ENCODE measurements at regions not wholly inside any gene's neighbourhood (a gene's known extent, or its start where the extent isn't known, plus 50 kb on each side); places are given as distances from the start of the nearest gene placed in this dataset.
A peak's percentile ranks its signal among the peaks of the same experiment; 100 is the strongest.

DNA sequence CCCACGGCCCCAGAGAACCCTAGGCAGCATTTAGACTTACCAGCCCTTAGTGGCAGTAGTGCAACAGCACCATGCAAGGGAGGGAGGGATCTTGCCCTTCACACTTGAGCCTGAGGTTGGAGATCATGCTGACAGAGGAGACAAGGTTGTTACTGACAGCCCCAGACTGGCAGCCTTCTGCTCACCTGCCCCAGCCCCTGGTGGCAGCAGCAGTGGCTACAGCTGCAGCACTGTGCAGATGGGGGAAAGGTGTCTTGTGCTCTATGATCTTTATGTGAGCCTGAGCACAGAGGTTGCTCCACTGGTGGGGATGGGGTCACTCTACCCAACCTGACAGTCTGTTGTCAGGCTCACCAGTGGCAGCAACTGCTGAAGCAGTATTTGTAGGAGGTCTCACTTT lies 501.2 kb upstream of the LRRTM4 start:
- peak; percentile 1 for DNase-seq (ENCODE audit: low spot score)

DNA sequence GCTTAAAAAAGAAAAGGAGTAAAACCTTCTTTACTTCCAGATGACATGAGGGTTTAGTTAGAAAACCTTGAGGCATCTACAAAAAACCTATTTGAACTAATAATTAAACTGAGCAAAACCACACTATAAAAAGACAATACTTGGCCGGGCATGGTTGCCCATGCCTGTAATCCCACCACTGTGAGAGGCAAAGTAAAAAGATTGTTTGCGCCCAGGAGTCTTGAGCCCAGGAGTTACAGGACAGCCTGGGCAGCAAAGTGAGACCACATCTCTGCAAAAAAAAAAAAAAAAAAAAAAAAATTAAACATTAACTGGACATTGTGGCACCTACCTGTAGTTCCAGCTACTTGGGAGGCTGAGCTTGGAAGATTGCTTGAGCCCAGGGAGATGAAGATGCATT lies 502.8 kb upstream of the LRRTM4 start:
- DNase-seq (ENCODE audit: low spot score) = no peak

DNA sequence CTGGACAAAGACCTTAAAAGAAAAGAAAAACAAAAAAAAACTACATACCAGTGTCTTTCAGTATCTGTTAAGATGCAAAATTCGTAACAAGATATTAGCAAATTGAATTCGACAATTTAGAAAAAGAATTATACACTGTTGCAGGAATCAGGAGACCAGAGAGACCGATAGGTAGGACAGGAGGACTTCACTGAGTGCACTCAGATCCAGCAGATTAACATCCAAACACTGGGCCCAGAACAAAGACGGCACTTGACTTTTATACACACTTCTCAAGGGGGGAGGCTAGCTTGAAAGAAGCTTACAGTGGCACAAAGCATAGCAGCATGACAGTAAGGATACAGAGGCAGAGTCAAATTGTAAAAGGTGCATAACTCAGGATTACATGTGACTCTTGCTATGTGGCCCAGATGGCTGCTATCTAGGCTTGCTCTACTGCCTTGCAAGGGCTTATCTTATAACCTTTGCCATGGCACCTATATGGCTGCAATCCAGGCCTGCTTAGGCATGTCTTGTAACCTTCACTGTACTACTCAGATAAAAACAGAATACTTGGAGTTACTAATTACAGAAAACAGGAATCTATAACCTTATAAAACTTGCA lies 507.3 kb upstream of the LRRTM4 start:
- DNase-seq (ENCODE audit: low spot score) = no peak

DNA sequence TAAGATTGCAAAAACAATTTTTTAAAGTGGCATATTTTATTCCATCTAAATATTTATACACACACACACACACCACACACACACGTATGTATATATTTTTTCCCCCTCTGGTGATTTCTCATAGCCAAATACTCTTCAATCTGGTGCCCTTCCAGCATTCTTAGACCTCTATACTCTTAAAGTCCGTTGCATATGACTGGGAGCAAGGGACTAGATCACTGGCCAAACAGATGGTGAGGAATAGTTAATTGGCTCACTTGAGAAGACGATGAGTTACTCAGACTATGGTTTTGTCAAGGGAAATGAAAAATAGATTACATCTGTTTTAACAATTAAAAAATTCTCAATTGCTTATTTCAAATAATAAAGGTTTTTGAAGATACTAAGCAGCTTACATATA lies 512.5 kb upstream of the LRRTM4 start:
- no peak for DNase-seq (ENCODE audit: low spot score)

DNA sequence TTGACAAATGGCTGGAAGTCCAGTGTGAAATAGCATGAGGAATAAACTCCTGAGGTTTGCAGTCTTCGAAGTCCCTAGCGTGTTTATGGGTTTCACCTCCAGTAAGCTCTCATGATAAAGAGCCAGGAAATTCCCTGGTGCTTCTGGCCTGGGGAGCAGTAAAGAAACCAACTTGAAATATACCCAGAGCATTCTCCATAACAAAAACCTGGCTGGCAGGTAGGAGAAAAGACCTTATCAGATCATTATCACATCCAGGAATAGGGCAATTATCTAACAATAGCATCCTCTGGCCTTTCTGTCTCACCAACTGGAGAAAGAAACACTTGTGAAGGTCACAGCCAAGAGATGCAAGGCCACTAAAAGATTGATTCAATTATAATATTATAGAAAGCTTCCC lies 513.6 kb upstream of the LRRTM4 start:
- no peak for DNase-seq (ENCODE audit: low spot score)

DNA sequence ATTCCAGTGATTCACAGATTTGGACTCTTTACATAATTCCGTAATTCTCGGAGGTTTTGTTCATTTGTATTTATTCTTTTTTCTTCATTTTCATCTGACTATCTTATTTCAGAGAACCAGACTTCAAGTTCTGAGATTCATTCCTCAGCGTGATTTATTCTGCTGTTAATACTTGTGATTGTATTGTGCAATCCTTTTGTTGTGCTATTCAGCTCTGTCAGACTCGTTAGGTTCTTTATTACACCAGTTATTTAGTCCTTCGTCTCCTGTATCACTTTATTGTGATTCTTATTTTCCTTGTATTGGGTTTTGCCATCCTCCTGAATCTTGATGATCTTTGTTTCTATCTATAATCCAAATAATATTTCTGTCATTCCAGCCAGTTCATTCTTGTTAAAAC lies 529.3 kb upstream of the LRRTM4 start:
- DNase-seq (ENCODE audit: low spot score) = no peak

DNA sequence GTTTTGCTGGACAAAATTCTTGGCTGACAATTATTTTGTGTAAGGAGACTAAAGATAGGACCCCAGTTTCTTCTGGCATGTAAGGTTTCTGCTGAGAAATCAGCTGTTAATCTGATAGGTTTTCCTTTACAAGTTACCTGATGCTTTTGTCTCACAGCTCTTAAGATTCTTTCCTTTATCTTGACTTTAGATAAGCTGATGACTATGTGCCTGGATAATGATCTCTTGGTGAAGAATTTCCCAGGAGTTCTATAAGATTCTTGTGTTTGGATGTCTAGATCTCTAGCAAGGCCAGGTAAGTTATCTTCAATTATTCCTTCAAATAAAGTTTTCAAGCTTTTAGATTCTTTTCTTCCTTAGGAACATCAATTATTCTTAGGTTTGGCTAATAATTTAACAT lies 534.8 kb upstream of the LRRTM4 start:
- no peak for DNase-seq (ENCODE audit: low spot score)

DNA sequence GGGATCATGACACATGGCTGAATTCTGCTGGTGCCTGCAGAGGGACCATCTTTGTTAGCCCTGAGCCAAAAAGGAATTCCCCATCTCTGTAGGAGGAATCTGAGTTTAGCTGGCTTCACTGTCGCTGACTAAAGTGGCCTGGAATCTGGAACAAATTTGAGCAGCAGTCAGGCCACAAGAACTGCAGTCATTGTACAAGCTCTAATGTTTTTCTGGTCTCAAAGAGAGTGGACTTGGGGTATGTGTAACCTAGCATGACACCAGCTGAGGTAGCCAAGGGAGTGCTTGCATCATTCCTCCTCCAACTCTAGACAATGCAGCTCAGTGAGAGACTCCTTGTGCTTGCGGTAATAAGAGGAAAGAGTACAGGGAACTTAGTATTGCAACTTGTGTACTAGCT lies 539.1 kb upstream of the LRRTM4 start:
- DNase-seq (ENCODE audit: low spot score) = no peak

DNA sequence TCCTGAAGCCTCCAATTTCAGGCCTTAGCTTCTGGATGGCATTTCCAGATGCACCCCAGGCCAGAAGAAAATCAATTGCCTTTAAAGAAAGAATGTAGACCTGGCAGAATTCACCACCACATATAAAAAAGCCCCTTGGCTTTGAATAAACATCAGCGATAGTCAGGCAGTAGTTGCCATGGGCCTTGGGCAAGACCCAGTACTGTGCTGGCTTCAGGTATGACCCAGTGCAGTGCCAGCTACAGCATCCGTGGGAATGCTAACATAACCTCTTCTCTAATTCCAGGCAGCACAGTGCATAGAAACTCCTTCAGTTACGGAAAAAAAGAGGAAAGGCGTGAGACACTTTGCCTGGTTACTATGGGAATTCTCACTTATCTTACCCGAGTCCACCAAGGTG lies 539.6 kb upstream of the LRRTM4 start:
- no peak for DNase-seq (ENCODE audit: low spot score)

DNA sequence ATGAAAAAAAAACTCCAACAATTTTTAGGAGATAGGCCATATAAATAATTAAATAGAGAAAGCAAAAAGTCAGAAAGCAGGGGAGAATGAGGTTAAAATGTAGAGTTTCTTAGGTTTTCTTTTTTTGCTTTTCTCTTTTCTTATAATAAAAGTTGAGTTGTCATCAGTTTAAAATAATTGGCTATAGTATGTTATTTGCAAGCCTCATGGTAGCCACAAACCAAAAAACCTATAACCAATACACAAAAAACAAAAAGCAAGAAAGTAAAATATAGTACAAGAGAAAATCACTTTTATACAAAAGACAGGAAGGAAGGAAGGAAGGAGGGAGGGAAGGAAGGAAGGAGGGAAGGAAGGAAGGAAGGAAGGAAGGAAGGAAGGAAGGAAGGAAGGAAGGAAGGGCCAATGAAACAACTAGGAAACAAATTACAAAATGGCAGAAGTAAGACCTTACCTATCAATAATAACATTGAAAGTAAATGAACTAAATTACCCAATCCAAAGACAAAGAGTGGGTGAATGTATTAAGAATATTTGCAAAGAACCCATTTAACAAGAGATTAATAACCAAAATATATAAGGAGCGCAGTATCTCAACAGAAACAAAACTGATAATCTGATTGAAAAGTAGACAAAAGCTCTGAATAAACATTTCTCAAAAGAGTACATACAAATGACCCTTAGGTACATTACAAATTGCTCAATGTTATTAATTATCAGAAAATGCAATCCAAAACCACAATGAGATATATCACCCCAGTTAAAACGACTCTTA lies 541.3 kb upstream of the LRRTM4 start:
- DNase-seq (ENCODE audit: low spot score) = no peak

DNA sequence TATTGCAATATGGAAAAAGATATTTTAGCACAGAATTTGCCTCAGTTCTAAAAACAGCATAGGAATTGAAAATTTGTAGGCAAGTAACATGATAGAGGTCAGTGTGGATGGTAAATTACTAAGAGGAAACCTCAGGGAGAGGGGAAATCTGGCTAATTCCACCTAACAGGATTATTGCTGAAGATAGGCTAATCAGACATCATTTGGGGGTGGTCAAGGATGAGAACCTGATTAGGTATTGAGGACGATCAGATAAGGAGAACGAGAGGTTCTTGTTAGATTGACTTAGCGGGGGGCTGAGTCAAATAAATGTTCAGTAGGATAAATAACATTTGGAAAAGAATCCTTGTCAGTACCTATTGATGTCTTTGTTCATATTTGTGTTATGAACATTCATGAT lies 543.2 kb upstream of the LRRTM4 start:
- DNase-seq (ENCODE audit: low spot score) = no peak

DNA sequence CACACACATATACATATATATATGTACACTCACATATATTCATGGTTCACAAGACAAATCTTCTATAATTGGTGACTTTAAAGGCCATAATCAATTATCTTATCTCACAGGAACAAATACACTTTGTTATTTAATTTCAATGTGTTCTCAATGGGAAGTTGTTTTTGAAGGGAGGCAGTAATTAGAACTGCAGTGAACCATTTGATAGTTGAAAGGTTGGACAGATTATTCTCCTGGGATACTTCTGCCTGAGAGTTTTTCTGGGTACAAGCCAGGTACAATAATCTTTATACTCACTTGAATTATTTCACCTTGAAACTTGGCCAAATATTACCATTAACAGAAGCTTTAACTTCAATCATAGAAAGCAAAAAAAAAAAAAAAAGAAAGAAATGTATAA lies 546.6 kb upstream of the LRRTM4 start:
- no peak for DNase-seq (ENCODE audit: low spot score)

DNA sequence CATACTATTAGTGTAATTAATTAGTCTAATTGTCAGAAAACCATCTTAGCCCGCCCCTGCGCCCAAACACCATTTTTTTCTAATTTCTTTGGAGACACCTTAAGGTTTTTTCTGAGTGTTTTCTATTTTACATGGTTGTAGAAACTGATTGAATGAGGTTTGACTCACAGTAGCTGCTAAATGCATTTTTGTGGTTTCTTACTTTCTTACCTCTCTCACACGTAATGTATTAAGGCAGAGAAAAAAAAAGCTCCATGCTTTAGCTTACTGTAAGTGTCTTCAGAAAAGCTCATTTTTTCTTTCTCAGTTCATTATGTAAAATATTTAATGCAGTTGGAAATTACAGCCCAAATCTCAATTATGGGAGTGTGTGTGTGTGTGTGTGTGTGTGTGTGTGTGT lies 548.5 kb upstream of the LRRTM4 start:
- DNase-seq (ENCODE audit: low spot score) = no peak

DNA sequence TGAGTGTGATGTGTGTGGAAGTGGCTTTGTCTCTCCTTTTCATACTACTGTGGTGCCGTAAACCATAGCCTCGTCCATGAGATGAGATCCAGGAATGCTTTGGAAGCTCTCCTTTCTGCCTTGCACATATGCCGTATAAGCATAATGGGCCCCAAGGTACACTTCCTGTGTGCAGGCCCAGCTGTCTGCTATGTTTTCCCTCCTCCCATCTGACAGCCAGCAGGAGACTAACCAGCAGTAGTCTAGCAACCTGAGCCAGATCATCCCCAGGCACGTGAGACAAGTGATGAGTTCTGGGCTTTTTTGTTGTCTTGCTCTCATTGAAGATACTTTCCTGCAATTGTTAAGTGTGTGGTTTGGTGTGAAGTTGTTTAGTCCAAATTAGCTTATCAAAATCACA lies 555.5 kb upstream of the LRRTM4 start:
- no peak for DNase-seq (ENCODE audit: low spot score)

DNA sequence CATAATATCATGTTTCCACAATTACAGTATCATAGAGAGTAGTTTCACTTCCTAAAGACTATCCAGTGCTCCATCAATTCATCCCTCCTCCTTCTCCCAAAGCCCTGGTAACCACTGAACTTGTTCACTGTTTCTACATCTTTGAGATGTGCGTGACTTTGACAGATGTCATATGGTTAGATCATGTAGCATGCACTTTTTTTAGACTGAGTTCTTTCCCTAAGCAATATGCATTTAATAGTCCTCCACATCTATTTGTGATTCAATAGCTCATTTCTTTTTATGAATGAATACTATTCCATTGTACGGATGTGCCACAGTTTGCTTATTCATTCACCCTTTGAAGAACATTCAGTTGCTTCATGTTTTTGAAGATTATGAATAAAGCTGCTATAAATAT lies 560.4 kb upstream of the LRRTM4 start:
- no peak for DNase-seq (ENCODE audit: low spot score)

DNA sequence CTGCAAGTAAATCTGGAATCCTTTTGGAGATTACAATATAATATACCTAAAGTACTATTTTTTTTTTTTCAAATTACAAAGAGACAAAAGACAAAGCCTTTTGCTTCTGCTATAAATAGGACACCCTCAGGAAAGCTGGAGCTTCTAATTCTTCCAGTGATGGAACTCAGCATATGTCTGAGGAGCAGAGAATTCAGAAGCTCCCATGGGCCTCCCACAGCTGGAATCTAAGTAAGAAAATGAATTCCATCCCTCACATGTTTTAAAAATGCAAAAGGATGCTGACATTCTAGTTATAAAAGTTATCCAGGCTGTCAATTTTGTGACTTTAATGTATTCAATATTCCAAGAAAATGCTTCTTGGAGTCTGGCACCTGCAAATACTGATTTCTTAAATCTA lies 571.3 kb upstream of the LRRTM4 start:
- DNase-seq (ENCODE audit: low spot score) = no peak

DNA sequence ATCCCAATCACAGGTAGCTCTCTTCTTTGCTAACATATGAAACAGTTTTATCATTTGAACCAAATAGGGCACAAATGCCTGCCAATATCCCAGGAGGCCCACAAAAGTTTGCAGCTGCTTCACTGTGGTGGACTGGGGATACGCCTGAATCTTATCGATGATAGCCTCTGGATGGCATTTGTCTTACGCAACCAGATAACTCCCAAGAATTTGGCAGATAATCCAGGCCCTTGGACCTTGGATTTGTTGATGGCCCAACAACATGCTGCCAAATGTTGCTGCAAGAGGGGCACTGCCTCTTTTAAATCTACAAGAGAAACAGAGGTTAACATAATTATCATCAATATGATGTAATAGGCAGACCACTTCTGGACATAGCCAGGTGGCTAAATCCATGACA lies 587.1 kb upstream of the LRRTM4 start:
- DNase-seq (ENCODE audit: low spot score) = no peak

DNA sequence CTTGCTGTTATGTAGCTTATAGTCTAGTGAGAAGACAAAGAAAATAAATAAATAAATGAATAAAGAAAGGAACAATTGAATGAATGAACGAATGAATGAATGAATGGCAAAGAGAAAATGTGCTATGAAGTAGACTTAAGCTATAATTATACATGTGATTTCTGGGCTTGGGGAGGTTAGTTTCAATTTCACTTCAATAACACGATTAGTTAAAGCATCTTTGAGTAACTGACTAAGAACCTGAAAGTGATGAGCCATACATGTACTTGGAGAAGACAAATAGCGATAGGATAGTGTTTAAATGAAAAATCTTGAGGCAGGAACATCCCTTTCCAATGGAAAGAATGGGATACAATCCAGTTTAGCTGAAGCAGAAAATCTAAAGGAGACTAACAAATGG lies 593.1 kb upstream of the LRRTM4 start:
- no peak for DNase-seq (ENCODE audit: low spot score)

DNA sequence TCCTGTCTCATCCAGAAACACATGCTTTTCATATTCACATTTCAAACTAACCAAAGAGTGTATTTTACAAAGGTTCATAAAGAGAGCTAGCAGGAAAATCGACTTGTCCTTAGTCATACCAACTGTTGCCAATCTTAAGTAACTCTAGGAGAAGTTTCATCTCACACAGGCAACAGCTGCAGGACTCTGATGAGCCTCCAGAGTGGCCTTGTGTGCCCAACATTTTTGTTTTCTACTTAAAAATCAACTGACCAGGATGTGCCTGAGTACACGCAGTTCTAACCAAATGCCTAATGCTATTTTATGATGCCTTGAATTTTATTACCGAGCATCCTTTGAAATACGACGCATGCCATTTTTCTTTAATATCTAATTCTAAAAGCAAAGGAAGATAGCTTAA lies 595.9 kb upstream of the LRRTM4 start:
- DNase-seq (ENCODE audit: low spot score) = no peak

DNA sequence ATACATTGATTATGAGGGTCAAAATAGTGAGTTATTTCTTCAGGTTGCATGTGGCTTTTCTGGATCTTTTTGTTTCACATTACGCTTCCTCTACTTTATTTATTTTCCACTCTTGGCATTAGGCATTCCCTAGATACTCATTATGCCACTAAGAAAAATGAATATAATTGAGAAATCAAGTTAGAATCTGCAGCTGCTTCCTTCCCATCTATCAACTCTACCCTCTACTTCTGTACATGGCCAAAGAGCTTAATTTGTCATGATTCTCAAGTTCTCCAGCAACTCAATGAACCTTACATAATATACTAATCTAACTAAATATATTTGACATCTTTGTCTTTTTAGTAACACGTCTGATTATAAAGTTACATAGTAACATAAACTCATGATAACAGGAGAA lies 598.1 kb upstream of the LRRTM4 start:
- DNase-seq (ENCODE audit: low spot score) = no peak

DNA sequence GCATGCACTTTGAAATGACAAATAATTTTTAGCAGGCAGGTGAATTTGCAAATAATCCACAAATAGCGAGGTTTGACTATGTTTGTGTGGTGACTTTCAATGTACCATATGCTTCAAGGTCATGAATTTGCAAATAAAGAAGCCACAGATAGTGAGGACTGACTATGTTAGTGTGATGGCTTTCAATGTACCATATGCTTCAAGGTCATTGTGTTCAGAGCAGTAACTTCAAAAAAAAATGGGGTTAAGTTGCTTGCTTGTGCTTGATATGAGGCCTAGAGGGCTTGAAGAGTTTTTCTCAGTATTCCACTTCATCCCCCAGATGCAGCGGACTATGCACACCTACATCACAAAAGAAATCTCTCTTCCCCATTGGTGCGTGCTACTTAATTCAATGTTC lies 602.9 kb upstream of the LRRTM4 start:
- no peak for DNase-seq (ENCODE audit: low spot score)

DNA sequence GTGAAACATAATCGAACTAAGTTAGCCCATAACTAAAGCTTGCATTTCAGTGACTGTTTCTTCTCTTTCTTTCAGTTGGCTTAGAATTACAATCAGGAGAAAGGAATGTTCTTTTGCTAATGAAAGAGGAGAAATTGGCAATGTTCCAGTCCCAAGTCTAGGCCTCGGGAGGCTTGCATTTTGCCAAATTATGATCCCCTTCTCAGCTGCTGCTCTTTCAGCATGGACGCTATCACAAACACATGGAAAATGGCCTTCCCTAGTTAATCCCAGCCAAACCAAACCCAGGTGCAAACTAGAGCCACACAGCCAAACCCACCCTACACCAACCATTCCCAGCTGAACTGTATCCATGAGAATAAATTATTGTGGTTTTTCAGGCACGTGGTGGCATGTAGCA lies 605.2 kb upstream of the LRRTM4 start:
- DNase-seq (ENCODE audit: low spot score) = no peak

DNA sequence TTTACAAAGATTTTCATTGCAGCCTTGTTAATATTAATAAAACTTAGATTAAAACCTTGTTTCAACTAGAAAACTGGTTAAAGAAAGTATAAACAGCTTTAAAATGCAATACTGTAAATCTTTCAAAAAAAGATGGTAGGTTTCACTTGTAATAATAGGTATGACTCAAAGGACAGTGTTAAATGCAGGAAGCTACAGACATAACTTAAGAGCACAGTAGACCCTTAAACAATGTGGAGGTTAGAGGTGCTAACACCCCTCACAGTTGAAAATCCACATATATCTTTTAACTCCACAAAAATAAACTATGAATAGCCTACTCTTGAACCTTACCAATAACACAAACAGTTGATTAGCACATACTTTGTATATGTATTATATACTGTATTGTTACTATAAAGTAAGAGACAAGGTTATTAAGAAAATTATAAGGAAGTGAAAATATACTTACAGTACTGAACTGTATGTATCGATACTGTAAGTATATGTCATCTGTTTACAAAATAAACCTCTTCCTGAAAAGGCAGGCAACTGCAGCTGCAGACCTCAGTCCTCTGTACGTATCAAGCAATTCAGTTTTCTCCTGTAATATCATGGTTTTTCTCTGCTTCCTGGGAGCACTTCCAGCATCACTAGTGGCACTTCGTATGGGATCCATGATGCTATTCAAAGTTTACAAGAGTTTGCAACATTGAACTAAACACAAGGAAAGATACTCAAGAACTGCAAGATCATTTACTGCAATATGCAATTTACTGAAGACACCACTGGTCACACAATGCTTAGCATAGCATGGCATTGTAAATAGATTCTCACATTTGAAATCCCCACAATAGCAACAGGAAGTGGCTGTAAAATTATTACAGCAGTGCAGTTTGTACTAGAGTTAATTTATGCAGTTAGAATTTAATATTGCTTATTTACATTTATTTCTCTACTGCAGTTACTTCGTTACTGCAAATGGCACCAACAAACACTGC lies 610.5 kb upstream of the LRRTM4 start:
- no peak for DNase-seq (ENCODE audit: low spot score)
